Activated CD8-positive, alpha-beta memory T cell treated with anti-CD3 and anti-CD28 coated beads, Interleukin-2, amount 10 ng/mL, durations not matched to agents 7 days and 5 days (primary cell): ENCODE measurements at regions not wholly inside any gene's neighbourhood (a gene's known extent, or its start where the extent isn't known, plus 50 kb on each side); places are given as distances from the start of the nearest gene placed in this dataset.
"Not testable (repeated sequence)": the region's sequence is repeated elsewhere in the genome, so short reads cannot be mapped to it uniquely, and the experiment has no call there.

ENCODE experiments used
- ATAC-seq: fragments of 150-1000 bp; cut with Tn5 transposase; one replicate; pipeline ENCODE4 v1.10.0; 2021; ENCODE audit warnings: moderate library complexity
- CTCF ChIA-PET: fragments of 350-600 bp; sonication (Branson Sonifier 250); formaldehyde crosslinking; loops from one replicate; lab custom pipeline; 2021; ENCODE audit warnings: antibody characterized with exemption; lab: Charles Lee
- DNase-seq: peaks from one replicate; pipeline ENCODE4 v3.0.0-alpha.2; 2020
- H3K27ac Mint-ChIP-seq: one replicate; pipeline ENCODE4 v1.8.0; 2021; ENCODE audit warnings: mild to moderate bottlenecking, mixed read lengths
- H3K27me3 Mint-ChIP-seq: one replicate; pipeline ENCODE4 v1.8.0; 2021; ENCODE audit warnings: mixed read lengths
- H3K36me3 Mint-ChIP-seq: one replicate; pipeline ENCODE4 v1.8.0; 2021; ENCODE audit warnings: mild to moderate bottlenecking, mixed read lengths
- H3K4me1 Mint-ChIP-seq: one replicate; pipeline ENCODE4 v1.8.0; 2021; ENCODE audit warnings: mixed read lengths
- H3K4me3 Mint-ChIP-seq: one replicate; pipeline ENCODE4 v1.8.0; 2021; ENCODE audit warnings: mild to moderate bottlenecking, moderate library complexity, mixed read lengths
- H3K9me3 Mint-ChIP-seq: one replicate; pipeline ENCODE4 v1.8.0; 2022; ENCODE audit warnings: low read depth, mixed read lengths

DNA sequence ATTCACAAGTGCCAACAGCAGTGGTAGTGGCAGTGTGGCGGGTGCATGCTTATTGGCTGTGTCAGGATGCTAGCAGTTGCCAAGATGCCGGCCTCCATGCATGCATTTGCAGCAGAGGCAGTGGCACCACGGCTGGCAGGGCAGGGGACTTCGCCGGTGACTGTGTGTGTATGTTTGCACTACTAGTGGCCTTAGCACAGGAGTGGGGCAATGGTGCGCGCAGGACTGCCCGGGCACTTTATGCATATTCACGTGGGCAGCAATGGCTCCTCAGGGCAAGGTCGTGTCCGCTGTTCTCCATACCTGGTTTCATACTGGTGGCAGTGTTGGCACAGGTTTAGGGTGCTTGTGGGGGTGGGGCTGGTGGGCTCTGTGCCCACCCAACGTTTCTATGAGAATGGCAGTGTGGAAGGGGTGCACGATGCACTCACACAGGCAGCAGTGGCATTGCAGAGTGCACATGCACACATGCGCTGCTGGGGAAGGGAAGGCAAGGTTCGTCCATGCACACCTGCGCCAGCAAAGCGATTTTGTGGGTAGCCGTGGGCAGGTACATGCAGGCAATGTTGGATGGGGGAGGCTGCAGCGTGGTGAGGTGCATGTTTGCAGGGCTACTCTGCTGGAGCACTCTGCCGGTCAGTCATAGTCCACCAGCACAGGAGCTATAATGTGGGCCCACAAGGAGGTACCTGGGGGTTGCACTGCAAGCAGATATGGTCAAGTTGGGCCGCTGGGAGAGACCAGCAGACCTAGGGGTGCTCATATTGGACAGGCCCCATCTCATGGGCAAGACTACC, 338.9 kb upstream of the TECRL start:
- H3K36me3 Mint-ChIP-seq, result no peaks in the 10 kb centered on the region
- no peaks in the 10 kb centered on the region for H3K4me1 Mint-ChIP-seq
- no peak for ATAC-seq
- CTCF ChIA-PET, result no interaction called here
- DNase-seq, result no peak
- H3K27me3 Mint-ChIP-seq, result no peaks in the 10 kb centered on the region
- no peaks in the 10 kb centered on the region for H3K9me3 Mint-ChIP-seq
- no peak overlapping the region for H3K4me3 Mint-ChIP-seq
- no peak overlapping the region for H3K27ac Mint-ChIP-seq

DNA sequence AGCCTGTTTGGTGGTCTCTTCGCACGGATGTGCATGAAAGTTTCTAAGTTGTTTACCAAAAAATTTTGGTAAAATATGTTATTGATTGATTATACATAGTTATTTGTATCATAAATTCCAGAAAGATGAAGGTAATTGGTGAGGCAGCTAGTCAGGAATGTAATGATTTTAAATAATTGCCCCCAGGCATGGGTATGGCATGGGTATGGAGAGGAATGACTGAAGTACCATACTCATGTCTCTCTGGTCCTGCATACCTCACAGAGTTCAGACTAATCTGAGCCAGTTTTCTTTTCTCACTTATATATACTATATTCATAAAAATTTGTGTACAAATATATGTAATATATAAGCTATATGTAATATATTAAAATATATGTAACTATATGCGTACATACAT, 329.0 kb upstream of the TECRL start:
- no peaks in the 10 kb centered on the region for H3K27me3 Mint-ChIP-seq
- no peak overlapping the region for H3K4me3 Mint-ChIP-seq
- H3K36me3 Mint-ChIP-seq, result no peaks in the 10 kb centered on the region
- H3K27ac Mint-ChIP-seq, result no peak overlapping the region
- no peak for ATAC-seq
- no peaks in the 10 kb centered on the region for H3K4me1 Mint-ChIP-seq
- DNase-seq, result no peak
- H3K9me3 Mint-ChIP-seq, result no peaks in the 10 kb centered on the region
- CTCF ChIA-PET, result no interaction called here

DNA sequence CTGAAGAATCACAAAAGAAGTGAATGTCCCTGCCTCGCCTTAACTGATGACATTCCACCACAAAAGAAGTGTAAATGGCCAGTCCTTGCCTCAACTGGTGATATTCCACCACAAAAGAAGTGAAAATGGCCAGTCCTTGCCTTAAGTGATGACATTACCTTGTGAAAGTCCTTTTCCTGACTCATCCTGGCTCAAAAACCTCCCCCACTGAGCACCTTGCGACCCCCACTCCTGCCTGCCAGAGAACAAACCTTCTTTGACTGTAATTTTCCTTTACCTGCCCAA, 328.5 kb upstream of the TECRL start:
- H3K4me1 Mint-ChIP-seq, ATAC-seq, H3K4me3 Mint-ChIP-seq, H3K27ac Mint-ChIP-seq, H3K9me3 Mint-ChIP-seq, DNase-seq, H3K27me3 Mint-ChIP-seq, CTCF ChIA-PET, H3K36me3 Mint-ChIP-seq: not testable (repeated sequence)

GRCh38 chr4:64737026-64737853, 328.0 kb upstream of the TECRL start:
- DNase-seq, result no peak
- Mint-ChIP-seq H3K27me3 (no peaks in the 10 kb centered on the region), H3K27ac (no peak overlapping the region), H3K9me3 (no peaks in the 10 kb centered on the region), H3K36me3 (no peaks in the 10 kb centered on the region), H3K4me1 (no peaks in the 10 kb centered on the region), H3K4me3 (no peak overlapping the region)
- CTCF ChIA-PET, result no interaction called here
- ATAC-seq, result no peak

- Mint-ChIP-seq H3K9me3 (no peaks in the 10 kb centered on the region), H3K27ac (no peak overlapping the region), H3K4me1 (no peaks in the 10 kb centered on the region), H3K27me3 (no peaks in the 10 kb centered on the region), H3K4me3 (no peak overlapping the region), H3K36me3 (no peaks in the 10 kb centered on the region)
- CTCF ChIA-PET, result no interaction called here
- no peak for DNase-seq
- ATAC-seq, result no peak
Observed at GRCh38 chr4:64729561-64729960, 320.3 kb upstream of the TECRL start.

GRCh38 chr4:64727960-64728359, 318.7 kb upstream of the TECRL start:
- Mint-ChIP-seq H3K4me1 (no peaks in the 10 kb centered on the region), H3K36me3 (no peaks in the 10 kb centered on the region), H3K27me3 (no peaks in the 10 kb centered on the region), H3K9me3 (no peaks in the 10 kb centered on the region), H3K4me3 (no peak overlapping the region), H3K27ac (no peak overlapping the region)
- DNase-seq (no peak), ATAC-seq (no peak)
- CTCF ChIA-PET, result no interaction called here

- ATAC-seq, H3K27ac Mint-ChIP-seq, CTCF ChIA-PET, H3K9me3 Mint-ChIP-seq, H3K27me3 Mint-ChIP-seq, H3K36me3 Mint-ChIP-seq, H3K4me1 Mint-ChIP-seq, H3K4me3 Mint-ChIP-seq, DNase-seq: not testable (repeated sequence)
Observed at GRCh38 chr4:64727391-64727790, 318.1 kb upstream of the TECRL start.

DNA sequence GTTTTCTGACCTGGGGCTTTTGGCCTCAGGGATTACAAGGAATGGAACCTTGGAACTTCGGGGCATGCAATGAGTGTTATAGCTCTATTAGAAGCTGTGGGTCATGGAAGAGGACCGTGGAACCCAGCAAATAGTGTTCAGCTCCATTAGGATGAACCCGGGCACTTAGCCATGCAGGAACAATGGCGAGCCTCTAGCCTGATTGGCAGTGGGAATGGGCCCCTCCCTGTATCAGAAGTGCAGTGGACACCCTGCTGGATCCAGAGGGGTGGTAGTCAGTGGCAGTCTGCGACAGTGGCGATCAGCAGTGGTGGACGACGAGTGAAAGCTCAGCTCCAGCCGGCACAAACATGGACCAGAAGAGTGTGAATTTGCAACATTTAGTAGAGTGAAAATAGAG, 315.4 kb upstream of the TECRL start:
- Mint-ChIP-seq H3K36me3 (no peaks in the 10 kb centered on the region), H3K4me3 (no peak overlapping the region), H3K4me1 (no peaks in the 10 kb centered on the region), H3K27ac (no peak overlapping the region), H3K9me3 (peaks cover 3% of the 10 kb centered on the region), H3K27me3 (no peaks in the 10 kb centered on the region)
- CTCF ChIA-PET, result no interaction called here
- no peak for DNase-seq
- ATAC-seq, result no peak

DNA sequence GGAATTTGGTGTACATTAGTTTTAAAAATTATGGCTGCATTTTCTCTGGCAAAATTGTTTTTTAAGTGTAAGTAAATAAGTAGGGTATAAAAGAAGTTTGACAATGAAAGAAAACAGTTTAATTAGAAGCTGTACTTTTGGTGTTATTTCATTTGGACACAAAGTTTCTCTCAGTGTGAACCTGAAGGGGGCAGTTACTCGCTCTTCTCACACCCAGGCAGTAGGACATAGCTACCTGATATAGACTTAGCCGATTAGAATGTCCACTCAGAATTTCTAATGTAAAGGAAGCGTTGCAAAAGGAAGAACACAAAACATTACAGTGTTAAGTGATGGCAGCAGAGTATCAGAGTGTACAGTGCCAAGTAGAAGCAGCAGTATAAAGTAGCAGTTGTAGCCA, 311.9 kb upstream of the TECRL start:
- no peak overlapping the region for H3K27ac Mint-ChIP-seq
- H3K9me3 Mint-ChIP-seq, result peaks cover 3% of the 10 kb centered on the region
- no peak overlapping the region for H3K4me3 Mint-ChIP-seq
- H3K4me1 Mint-ChIP-seq, result no peaks in the 10 kb centered on the region
- no peaks in the 10 kb centered on the region for H3K27me3 Mint-ChIP-seq
- ATAC-seq (no peak), DNase-seq (no peak)
- H3K36me3 Mint-ChIP-seq, result no peaks in the 10 kb centered on the region
- CTCF ChIA-PET, result no interaction called here

DNA sequence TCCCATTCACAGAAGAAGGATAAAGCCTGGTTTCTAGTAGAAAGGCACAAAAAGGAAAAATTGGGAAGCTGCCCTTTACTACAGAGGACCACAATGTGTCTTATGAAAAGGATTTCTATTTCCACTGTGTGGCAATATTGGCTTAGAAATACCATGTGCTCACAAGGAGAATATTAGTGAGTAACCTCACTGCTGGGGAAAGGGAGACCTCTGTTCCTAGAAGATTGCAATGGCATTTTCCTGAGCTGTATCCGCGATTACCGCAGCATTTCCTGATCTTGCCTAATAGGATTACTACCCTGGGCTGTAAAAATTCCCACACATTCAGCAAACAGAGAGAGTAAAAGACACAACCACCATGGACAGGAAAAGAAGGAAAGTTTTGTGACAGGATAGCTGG, 308.8 kb upstream of the TECRL start:
- DNase-seq (no peak), ATAC-seq (no peak)
- Mint-ChIP-seq H3K4me1 (no peaks in the 10 kb centered on the region), H3K4me3 (no peak overlapping the region), H3K27me3 (no peaks in the 10 kb centered on the region), H3K27ac (no peak overlapping the region), H3K36me3 (no peaks in the 10 kb centered on the region), H3K9me3 (peaks cover 3% of the 10 kb centered on the region)
- CTCF ChIA-PET, result no interaction called here

- Mint-ChIP-seq H3K36me3 (no peaks in the 10 kb centered on the region), H3K27ac (no peak overlapping the region), H3K4me1 (no peaks in the 10 kb centered on the region), H3K9me3 (no peaks in the 10 kb centered on the region), H3K27me3 (no peaks in the 10 kb centered on the region), H3K4me3 (no peak overlapping the region)
- no peak for ATAC-seq
- CTCF ChIA-PET, result no interaction called here
- DNase-seq, result no peak
Observed at GRCh38 chr4:64715741-64716140, 306.5 kb upstream of the TECRL start.

DNA sequence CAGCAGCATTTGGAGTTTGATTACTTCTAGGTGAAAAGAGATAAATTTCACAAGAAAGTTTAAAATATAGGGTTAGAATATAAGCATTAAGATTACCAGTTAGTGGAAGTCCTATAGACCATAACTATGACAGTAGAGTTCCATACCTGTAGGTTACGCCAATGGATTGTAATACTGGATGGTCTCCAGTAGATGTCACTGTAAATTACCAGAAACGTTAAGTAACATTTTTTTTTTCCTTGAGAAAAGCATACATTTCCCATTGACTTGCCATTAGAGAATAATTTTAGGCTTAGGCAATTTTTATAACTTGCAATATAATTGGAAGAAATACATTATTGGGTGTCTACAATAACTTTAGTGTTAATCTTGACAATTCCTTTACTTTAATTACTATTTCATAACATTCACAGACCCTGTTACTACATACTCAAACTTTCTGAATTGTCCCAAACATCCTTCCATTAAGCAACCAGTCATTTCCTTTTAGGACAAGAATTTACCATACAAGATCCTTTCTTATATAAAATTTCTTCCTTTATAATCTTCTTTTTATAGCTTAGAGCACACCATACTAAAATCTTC, 304.1 kb upstream of the TECRL start:
- no peak for DNase-seq
- no peaks in the 10 kb centered on the region for H3K4me1 Mint-ChIP-seq
- no peaks in the 10 kb centered on the region for H3K36me3 Mint-ChIP-seq
- no peak for ATAC-seq
- no peaks in the 10 kb centered on the region for H3K27me3 Mint-ChIP-seq
- H3K9me3 Mint-ChIP-seq, result no peaks in the 10 kb centered on the region
- no peak overlapping the region for H3K4me3 Mint-ChIP-seq
- H3K27ac Mint-ChIP-seq, result no peak overlapping the region
- CTCF ChIA-PET, result no interaction called here

DNA sequence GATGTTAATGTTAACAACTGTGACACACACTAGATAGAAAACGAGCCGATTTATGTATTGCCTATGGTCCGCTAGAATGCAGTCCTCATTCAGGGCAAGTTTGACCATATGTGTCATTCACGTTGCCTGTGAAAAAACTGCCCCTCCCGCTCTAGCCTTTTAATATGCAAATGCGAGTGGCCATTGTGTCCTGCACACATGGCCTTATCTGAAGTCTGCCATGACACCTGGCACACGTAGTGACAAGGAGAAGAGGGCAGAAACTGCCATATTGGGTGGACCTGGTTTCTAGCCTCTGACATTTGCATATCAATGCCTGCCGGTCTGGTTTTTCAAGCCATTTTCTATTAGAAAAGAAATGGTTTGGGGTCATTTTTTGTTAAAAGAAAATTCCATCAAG, 303.3 kb upstream of the TECRL start:
- Mint-ChIP-seq H3K27me3 (no peaks in the 10 kb centered on the region), H3K4me3 (no peak overlapping the region), H3K4me1 (no peaks in the 10 kb centered on the region), H3K9me3 (no peaks in the 10 kb centered on the region), H3K27ac (no peak overlapping the region), H3K36me3 (no peaks in the 10 kb centered on the region)
- no peak for ATAC-seq
- no peak for DNase-seq
- CTCF ChIA-PET, result no interaction called here

DNA sequence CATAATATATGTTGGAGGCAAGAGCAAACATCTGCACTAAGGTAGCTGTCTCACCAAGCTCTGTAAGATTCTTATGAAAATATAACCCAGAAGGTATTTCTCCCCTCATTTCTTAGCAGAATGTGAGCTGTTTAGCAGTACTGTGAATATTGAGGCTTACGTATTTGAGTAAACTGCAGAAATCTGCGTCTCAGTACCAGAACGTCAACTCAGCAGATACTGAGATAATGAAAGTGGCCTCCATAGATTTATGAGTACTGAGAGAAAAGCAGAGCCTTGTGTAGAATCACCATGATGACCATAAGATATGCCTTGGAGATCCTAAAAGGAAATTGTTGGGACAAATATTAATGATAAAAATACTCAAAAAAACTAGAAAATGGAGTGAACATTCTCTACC, 296.7 kb upstream of the TECRL start:
- CTCF ChIA-PET, result no interaction called here
- ATAC-seq (no peak), DNase-seq (no peak)
- Mint-ChIP-seq H3K4me1 (no peaks in the 10 kb centered on the region), H3K27me3 (no peaks in the 10 kb centered on the region), H3K27ac (no peak overlapping the region), H3K4me3 (no peak overlapping the region), H3K9me3 (peaks cover 11% of the 10 kb centered on the region), H3K36me3 (no peaks in the 10 kb centered on the region)
